CD1c-positive myeloid dendritic cell (primary cell): ENCODE measurements at regions not wholly inside any gene's neighbourhood (a gene's known extent, or its start where the extent isn't known, plus 50 kb on each side); places are given as distances from the start of the nearest gene placed in this dataset.

Experiments used
- DNase-seq: peaks from one replicate; pipeline ENCODE4 v3.0.0-alpha.2; 2016; ENCODE audit errors: extremely low spot score

DNA sequence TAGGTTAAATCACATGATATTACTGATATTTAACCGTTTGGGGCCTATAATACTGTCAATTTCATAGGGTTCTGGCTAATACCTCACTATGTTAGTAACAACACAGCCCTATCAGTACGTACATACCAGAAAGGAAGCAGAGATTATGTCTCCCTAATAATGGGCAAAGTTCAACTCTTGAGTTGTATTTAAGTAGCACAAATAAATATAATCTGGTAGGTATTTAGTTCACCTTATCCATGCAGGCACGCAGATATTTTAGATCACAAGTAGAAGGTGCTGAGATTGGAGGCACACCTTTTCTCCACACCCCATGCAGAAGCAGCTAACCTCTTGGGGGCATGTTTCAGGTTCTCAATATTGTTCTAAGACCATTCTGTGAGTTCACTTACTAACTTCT, 118.9 kb downstream of the IRS1 start:
- no peak for DNase-seq

DNA sequence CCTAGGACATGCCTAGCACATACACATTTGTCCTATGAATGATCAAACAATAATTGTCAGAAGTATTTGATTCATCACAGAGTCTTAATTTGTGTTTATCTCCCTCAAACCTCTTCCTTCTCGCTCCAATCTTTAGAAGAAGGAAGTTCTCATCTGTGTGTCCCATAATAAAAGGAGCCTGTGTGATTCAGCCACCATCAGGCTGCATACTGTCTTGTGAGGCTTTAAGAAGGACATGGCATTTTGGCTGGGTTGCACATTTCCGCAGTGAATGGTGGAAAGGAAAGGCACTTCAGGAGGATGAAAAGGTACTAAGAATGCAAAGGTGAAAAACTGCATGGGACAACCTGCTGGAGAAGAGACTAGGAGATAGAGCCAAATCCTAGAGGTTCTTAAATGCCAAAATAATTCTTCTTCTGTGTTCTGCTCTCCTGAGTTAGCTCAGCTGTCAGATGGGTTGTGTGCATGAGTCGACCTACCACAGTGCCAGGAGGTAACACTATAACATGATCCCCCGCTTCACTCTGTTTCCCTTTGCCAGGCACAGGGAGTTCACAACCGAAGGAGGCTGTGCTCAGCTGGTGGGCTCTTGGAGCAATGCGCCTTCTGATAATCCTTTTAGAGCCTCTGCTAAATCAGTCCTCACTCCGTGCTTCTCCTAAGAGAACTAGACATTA, 120.1 kb downstream of the IRS1 start:
- DNase-seq, result no peak

DNA sequence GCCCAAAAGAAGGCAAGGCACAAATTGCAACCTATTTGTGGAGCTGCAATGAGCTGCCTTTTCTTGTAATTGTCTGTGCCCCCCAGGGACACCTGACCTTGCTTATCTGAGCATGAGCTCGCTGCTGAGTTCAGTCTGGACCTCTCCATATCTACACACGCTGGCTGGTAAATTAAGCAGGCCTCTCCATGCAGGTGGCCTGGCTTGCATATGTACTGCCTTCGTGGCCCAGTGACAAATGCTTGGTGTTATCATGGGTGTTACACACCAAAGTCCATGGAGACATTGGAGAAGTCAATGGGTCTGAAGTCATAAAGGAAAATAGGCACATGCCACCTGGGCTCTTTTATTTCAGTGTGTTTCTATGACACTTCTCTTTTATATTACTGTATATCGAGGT, 121.2 kb downstream of the IRS1 start:
- no peak for DNase-seq

DNA sequence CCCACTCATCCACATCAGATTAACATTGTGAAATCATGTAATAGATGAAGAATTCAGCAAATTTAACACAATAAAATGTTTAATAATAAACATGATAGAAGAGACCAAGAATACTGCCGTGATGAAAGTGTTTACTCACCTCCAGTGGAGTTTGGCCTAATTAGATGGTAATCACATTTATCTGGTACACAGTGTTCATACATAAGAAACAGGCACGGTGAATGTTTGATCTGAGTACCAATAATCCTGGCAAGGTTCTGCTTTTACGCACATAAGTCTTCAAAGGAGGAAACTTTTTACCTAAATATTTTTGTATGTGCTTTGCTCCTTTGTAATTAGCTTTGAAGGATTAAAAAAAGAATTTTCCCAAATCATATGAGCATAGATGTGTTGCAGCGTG, 122.5 kb downstream of the IRS1 start:
- no peak for DNase-seq

DNA sequence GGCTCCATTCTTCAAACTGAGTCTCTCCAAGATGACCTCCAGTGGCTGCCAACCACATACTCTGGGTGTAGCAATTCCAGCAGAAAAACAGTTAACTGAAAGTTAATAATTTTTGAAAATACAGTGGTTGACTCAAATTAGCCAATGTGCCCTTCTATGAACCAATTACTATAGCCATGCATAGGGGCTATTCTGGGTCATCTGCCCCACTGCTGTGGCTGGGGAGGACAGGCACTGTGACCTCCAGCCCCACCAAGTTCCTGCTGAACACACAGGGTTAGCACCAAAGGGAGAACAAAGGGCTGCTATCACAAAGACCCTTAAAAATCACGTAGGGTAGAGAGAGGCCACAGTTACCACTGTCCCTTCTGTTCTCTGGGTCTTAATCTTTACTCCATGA, 123.0 kb downstream of the IRS1 start:
- DNase-seq, result no peak

DNA sequence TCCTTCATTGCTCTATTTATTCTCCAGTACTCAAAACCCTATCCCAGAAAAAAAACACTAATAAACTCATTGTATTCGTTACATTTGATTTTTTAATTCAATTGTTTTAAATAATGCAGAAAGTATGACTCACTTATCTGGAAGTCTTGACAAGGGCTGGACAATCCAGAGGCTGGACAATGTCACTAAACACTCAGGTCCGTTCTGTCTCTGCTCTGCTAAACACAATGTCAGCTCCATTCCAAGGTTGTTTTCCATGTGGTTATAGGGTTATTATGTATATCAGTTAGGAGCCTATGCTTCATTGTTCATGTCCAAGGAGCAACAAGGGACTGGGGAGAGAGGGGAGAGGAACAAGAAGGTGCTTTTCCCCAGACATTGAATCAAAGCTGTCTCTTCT, 125.5 kb downstream of the IRS1 start:
- no peak for DNase-seq

DNA sequence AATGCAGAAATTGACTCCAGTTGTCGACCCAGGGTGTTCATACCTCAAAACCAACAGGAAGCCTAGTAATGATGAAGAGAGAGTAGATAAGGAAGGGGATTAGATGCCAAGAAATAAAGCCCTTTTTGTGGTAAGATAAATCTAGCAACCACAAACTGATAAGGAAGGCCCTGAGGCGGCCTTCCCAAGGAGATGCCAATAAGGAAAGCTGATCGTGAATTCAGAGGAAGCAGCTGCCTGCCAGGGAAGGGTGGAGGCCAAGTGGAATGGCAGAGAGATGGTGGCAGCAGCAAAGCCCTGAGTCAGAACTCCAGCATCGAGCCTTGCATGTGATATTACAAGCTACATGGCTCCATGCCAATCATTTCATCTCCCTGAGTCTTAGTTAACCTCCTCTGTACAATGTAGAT, 126.3 kb downstream of the IRS1 start:
- no peak for DNase-seq

DNA sequence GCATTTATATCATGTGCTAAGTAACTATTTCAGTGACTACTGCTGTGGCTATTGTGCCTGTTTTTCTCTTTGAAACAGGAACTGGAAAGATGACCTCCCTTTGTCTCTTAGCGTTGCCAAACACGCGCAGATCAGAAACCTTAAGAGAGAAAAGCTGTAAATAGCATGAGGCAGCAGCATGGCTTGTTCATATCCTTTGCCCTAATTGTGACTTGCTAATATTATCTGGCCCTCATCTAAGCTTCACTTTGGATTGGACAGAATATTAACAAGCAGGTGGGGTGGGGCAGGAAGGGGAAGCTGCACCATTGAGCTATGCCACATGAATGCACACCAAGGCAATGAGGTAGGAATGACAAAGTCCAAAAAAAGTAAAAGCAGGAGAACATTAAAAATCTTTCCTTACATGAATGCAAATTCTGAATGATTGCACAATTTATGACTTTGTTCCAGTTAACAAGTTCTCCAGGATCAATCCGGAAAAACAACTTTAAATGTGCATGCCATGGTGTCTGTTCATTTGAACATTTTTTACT, 128.4 kb downstream of the IRS1 start:
- no peak for DNase-seq

DNA sequence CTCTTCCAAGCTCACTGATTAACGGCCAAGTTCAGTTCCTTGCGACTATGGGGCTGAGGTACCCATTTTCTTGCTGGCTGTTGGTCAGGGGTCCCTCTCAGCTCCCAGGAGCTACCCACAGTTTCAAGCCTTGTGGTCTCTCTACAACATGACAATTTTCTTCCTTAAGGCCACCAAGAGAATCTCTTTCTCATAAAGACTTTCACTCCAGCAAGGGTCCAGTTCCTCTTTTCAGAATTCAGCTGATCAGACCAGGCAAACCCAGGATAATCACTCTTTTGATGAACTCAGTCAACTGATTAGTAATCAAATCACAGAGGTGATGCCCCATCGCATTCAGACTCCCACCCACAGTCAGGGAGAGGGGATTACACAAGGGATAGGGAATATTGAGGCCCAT, 129.7 kb downstream of the IRS1 start:
- no peak for DNase-seq

DNA sequence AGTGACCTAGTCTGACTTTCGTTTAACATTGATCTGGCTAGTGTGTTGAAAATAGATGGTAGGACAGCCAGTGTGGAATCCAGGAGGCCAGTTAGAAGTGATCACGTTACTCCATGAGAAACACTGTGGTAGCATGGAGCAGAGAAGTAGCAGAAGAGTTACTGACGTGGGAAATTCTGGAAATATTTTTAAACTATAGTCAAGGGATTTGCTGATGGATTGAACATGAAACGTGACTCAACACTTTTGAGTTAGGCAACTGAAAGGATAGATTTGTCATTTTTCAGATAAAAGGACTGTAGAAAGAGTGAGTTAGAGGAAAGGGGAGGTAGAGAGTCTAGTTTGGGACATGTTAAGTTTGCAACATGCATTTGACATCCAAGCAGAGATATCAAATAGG, 130.4 kb downstream of the IRS1 start:
- DNase-seq, result no peak

DNA sequence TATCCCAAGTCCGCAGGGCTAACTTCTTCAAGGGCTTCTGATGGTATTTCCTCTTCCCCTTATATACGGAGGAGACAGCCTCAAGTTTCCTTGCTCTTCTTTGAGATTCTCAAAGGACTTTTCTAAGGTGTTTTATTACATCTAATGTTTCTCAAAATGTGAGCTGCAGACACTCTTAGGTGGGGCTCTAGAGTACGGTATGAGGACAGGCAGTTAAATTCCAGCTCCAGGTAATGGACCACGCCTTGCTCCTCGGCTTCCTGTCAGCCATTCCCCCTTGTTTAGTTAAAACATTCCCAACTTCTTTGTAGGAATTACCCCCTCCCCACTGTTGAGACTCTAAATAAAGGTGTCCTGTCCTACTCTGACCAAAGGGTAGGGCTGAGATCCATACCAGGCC, 131.9 kb downstream of the IRS1 start:
- DNase-seq, result no peak

DNA sequence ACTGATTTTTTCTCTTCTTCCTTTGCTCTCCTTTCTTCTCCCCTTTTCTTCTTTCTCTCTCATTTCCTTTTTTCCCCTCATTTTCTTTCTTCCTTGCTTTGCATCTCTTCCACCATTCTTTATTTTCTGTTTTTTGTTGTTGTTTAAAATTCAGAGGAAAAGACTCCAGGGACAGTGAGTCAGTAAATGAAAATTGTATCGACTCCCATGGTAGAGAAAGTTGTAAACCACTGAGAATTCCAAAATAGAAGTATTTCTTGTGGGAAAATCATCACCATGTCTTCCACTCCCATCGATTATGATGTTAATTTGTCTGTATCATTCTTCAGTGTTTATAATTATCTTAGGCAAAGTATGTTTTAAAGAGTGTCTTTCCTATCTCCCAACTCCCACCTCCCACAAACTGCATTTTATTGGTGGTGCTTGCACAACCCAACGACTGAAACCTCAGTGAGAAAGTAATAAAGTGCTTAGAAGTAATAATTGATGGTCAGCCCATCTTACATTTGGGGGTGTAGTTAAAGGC, 134.3 kb downstream of the IRS1 start:
- DNase-seq, result no peak

DNA sequence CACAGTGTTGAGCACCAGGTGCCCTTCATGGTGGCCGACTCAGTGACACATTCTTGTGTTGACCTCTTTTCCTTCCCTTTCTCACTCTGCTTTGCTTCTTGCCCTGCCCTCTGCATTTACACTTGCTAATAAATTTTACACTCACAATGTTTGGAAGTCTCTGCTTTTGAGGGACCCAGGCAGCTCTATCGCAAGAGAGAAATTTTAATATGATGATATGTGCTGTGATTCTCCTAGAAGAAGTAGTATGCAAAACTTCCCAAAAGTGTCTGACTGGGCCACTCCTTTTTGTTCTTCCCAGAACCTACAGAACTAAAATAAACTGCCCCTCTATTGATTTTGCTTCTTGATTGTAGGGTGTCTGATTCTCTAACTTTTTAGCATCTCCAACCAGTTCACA, 135.0 kb downstream of the IRS1 start:
- no peak for DNase-seq

DNA sequence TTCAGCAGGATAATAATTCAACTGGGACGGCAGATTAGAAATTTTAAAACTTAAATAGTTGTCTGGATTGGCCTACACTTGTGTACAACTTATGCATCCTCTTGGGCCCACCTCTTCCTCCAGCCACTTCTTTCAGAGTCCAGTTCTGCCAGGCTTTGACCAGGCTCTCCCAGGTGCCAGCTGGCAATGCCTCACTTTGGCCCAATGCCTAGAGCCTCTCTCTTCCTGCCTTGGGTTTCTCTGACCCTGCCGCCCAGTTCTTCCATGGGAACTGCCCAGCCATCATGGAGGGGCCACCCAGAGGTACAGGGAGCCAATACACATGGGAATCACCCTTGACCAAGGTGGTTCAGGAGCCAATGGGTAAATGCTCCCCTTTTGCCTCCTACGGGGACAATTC, 135.5 kb downstream of the IRS1 start:
- no peak for DNase-seq

DNA sequence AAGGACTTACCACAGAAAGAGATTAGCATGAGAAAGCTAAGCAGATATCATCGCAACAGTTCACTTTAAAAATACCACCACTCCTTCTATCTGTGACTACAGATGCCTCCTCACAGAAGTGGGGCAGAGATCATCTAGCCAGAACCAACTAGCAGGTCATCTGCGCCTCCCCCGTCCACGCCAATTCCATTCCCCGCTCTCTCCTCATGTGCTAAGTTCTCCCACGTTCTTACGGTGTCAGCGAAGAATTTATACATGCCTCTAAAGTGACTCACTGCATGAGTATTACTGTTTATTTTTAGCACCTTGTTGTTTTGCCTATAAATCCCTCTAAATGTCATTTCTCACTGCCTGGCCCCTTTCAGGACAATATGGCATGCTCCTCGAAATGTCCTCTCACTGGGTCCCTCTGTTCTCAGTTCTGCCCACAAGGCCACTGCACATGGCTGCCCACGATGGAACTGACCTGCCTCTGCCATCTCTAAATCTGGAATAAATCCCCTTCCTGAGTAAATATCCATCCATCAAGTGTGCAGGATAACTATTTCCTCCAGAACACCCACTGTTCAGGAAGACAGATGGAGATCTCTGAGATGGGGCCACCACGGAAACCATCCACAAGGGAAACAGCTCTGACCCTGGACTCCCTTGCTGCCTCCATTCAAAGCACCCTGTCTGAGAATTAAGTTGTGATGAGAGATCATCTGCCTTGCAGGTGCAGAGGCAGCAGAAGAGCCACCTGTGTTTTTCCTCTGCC, 137.7 kb downstream of the IRS1 start:
- no peak for DNase-seq

DNA sequence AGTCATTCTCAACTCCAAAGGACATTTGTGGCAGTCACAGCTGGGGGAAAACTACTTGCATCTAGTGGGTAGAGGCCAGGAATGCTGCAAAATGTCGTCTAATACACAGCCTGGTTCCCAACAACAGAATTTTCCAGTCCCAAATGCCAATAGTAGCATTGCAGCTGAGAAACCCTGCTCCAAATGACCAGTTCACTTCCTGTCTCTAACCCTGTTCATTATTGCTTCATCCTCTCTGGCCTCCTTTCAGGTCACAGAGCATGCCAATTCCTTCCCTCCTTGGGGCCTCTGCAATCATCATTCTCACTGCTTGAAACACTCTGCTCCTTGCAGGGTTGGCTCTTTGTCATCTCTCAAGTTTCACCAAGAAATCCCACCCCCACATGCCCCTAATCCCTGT, 139.1 kb downstream of the IRS1 start:
- no peak for DNase-seq

DNA sequence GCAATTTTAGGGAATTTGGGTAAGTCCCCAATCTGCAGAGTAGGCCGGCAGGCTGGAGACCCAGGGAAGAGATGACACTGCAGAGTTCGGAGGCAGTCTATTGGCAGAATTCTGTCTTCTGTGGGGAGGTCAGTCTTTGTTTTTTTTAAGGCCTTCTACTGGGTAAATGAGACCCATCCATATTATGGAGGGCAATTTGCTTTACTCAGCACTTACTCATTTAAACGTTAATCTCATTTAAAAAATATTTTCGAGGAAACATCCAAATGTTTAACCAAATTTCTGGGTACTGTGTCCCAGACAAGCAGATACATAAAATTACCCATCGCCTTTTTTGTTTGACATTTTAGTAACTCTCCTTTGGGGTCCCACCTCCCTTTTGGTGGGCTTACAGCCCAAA, 139.5 kb downstream of the IRS1 start:
- no peak for DNase-seq

DNA sequence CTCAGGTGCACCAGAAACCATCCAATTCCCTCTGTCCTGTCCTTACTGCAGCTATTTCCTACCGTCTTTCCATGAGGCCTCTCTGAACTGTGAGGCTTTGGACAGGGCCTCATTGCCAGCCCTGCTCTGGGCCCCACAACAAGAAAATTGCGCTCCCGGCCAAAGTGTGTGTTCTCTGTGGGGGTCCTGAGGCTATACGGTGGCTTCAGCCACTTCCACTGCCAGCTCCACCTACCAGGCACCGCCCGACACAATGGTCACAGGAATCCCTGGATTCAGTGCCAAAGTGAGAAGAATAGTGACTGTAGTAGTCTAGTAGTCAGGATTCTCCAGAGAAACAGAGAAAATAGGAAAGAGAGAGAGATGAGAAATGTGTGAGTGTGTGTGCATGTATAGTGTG, 140.2 kb downstream of the IRS1 start:
- DNase-seq, result no peak

DNA sequence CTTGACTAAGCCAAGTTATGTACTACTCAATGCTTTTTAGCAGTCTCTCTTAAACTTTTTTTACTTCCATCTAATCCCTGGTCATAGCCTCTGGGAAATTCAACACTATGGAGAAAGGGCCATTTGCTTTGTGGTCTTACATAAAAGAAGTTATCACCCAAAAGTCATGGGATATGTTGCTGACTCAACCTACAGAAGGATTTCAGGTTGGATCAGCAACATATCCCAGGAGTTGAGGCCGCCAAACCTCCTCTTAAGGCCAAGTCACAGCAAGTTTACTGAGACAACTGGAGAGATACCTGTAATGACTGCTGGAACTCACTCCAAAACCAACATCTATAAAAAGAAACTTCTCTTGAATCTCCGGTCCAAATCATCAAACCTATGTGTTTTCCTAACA, 141.1 kb downstream of the IRS1 start:
- DNase-seq, result no peak

DNA sequence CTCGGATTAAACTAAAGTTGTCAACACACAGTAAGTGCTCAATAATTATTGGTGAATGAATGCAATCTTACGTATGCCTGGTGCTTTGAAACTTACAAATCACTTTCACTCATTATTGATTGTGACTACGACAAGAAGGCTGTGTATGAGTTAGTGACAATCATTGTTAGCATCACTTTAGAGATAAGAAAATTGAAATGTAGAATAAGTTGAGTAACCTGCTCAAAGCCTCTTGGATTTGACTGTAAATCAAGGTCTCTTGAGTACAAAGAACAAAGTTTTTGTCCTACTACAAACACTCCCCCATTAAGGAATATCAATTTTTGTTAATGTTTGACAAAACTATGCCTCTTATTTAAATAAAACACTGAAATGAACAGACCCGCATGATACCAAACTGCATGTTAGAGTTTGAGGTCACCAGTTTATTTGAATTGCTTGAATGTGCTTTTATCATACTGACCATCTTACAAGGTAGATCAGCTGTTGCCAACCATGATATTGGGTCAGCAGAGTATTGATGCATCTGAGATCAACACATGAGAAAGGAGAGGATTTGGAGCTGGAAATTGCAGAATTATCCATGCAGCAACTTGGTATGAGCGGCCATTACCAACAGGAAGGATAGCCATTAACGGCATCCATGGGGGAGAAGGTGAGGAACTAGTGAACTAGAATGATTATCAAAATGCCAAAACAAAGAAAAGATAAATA, 142.1 kb downstream of the IRS1 start:
- no peak for DNase-seq

DNA sequence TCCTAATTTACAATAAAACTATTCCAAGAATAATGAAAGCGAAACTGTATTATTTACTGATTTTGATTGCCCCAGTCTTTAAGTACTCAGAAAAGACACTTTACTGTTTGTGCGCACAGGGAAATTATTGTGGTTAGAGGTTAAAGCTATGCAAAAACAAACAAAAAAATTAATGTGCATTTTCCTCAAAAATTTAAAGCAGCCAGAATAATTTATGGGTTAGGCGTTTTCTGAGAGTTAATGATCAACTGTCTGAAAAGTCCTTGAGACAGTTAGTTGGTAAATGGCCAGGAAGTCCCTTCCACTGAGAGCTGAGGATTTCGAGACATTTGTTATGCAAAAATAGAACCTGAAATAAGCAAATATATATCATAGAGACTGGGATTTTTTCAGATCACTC, 143.3 kb downstream of the IRS1 start:
- DNase-seq, result no peak

DNA sequence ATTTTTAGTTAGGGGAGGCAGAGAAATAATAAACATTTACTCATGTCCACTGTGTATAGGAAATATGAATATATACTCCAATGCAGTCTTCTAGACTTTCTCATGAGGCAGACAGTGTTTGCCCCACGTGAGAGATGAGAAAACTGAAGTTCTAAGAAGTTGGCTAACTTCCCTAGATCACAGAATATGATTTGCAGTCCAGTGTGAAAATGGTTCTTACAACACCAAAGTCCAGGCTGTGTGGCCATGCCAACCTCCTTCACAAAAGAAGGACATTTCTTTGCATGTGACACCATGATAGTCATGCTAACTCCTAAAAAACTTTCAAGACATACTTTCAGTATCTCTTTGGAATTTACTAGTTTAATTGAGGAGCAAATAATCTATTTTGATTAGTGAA, 143.7 kb downstream of the IRS1 start:
- no peak for DNase-seq
